ENCODE measurements at regions not wholly inside any gene's neighbourhood (a gene's known extent, or its start where the extent isn't known, plus 50 kb on each side); places are given as distances from the start of the nearest gene placed in this dataset.

GRCh38 chr12:115726691-115727090, 550.8 kb downstream of the MED13L start:
- Histone ChIP-seq H3K4me3 (ENCODE audit: low read length) (no peak overlapping the region), H3K27ac (ENCODE audit: low read length) (no peak overlapping the region), H3K36me3 (ENCODE audit: insufficient read depth, low read depth, low read length) (no peaks in the 10 kb centered on the region), H3K4me1 (ENCODE audit: insufficient read depth, low read length) (no peaks in the 10 kb centered on the region), H3K27me3 (ENCODE audit: insufficient read depth, low read length) (no peaks in the 10 kb centered on the region), H3K9ac (ENCODE audit: low read depth, low read length) (no peak overlapping the region), H3K9me3 (ENCODE audit: insufficient read depth, low read depth, low read length) (no peaks in the 10 kb centered on the region; the same call in 1 of the 2 replicates)

- H3K27ac ChIP-seq (ENCODE audit: low read length) = no peak overlapping the region
- no peaks in the 10 kb centered on the region for H3K36me3 ChIP-seq (ENCODE audit: insufficient read depth, low read depth, low read length)
- H3K9ac ChIP-seq (ENCODE audit: low read depth, low read length) = no peak overlapping the region
- H3K4me3 ChIP-seq (ENCODE audit: low read length) = no peak overlapping the region
- no peaks in the 10 kb centered on the region for H3K27me3 ChIP-seq (ENCODE audit: insufficient read depth, low read length)
- no peaks in the 10 kb centered on the region for H3K4me1 ChIP-seq (ENCODE audit: insufficient read depth, low read length)
- H3K9me3 ChIP-seq (ENCODE audit: insufficient read depth, low read depth, low read length) = no peaks in the 10 kb centered on the region; the same call in 1 of the 2 replicates
These were observed 555.3 kb downstream of the MED13L start for GRCh38 chr12:115722181-115722580.

- H3K36me3 ChIP-seq (ENCODE audit: insufficient read depth, low read depth, low read length) = no peaks in the 10 kb centered on the region
- H3K4me3 ChIP-seq (ENCODE audit: low read length) = no peak overlapping the region
- no peak overlapping the region for H3K9ac ChIP-seq (ENCODE audit: low read depth, low read length)
- no peaks in the 10 kb centered on the region for H3K4me1 ChIP-seq (ENCODE audit: insufficient read depth, low read length)
- H3K27ac ChIP-seq (ENCODE audit: low read length) = no peak overlapping the region
- H3K9me3 ChIP-seq (ENCODE audit: insufficient read depth, low read depth, low read length) = no peaks in the 10 kb centered on the region
- no peaks in the 10 kb centered on the region for H3K27me3 ChIP-seq (ENCODE audit: insufficient read depth, low read length)
These were observed 560.9 kb downstream of the MED13L start for GRCh38 chr12:115716551-115716950.

- H3K4me3 ChIP-seq (ENCODE audit: low read length) = no peak overlapping the region
- no peak overlapping the region for H3K9ac ChIP-seq (ENCODE audit: low read depth, low read length)
- H3K27me3 ChIP-seq (ENCODE audit: insufficient read depth, low read length) = no peaks in the 10 kb centered on the region
- no peaks in the 10 kb centered on the region for H3K4me1 ChIP-seq (ENCODE audit: insufficient read depth, low read length)
- H3K27ac ChIP-seq (ENCODE audit: low read length) = no peak overlapping the region
- no peaks in the 10 kb centered on the region for H3K9me3 ChIP-seq (ENCODE audit: insufficient read depth, low read depth, low read length)
- no peaks in the 10 kb centered on the region for H3K36me3 ChIP-seq (ENCODE audit: insufficient read depth, low read depth, low read length)
These were observed 564.8 kb downstream of the MED13L start for GRCh38 chr12:115712676-115713075.

- H3K4me1 ChIP-seq (ENCODE audit: insufficient read depth, low read length) = no peaks in the 10 kb centered on the region
- no peaks in the 10 kb centered on the region for H3K27me3 ChIP-seq (ENCODE audit: insufficient read depth, low read length)
- no peak overlapping the region for H3K9ac ChIP-seq (ENCODE audit: low read depth, low read length)
- no peaks in the 10 kb centered on the region for H3K36me3 ChIP-seq (ENCODE audit: insufficient read depth, low read depth, low read length)
- H3K4me3 ChIP-seq (ENCODE audit: low read length) = no peak overlapping the region
- H3K27ac ChIP-seq (ENCODE audit: low read length) = no peak overlapping the region
- H3K9me3 ChIP-seq (ENCODE audit: insufficient read depth, low read depth, low read length) = no peaks in the 10 kb centered on the region
These were observed 567.4 kb downstream of the MED13L start for GRCh38 chr12:115710104-115710564.

- Histone ChIP-seq H3K4me1 (ENCODE audit: insufficient read depth, low read length) (no peaks in the 10 kb centered on the region), H3K36me3 (ENCODE audit: insufficient read depth, low read depth, low read length) (no peaks in the 10 kb centered on the region), H3K27ac (ENCODE audit: low read length) (no peak overlapping the region), H3K9me3 (ENCODE audit: insufficient read depth, low read depth, low read length) (no peaks in the 10 kb centered on the region), H3K9ac (ENCODE audit: low read depth, low read length) (no peak overlapping the region), H3K27me3 (ENCODE audit: insufficient read depth, low read length) (no peaks in the 10 kb centered on the region), H3K4me3 (ENCODE audit: low read length) (no peak overlapping the region)
These were observed 567.9 kb downstream of the MED13L start for GRCh38 chr12:115709540-115710011.

- Histone ChIP-seq H3K4me1 (ENCODE audit: insufficient read depth, low read length) (no peaks in the 10 kb centered on the region), H3K9me3 (ENCODE audit: insufficient read depth, low read depth, low read length) (no peaks in the 10 kb centered on the region), H3K27ac (ENCODE audit: low read length) (no peak overlapping the region), H3K4me3 (ENCODE audit: low read length) (no peak overlapping the region), H3K27me3 (ENCODE audit: insufficient read depth, low read length) (no peaks in the 10 kb centered on the region), H3K9ac (ENCODE audit: low read depth, low read length) (no peak overlapping the region), H3K36me3 (ENCODE audit: insufficient read depth, low read depth, low read length) (no peaks in the 10 kb centered on the region)
These were observed 568.7 kb downstream of the MED13L start for GRCh38 chr12:115708801-115709200.

GRCh38 chr12:115700896-115701465, 576.5 kb downstream of the MED13L start:
- no peaks in the 10 kb centered on the region for H3K27me3 ChIP-seq (ENCODE audit: insufficient read depth, low read length)
- no peaks in the 10 kb centered on the region for H3K4me1 ChIP-seq (ENCODE audit: insufficient read depth, low read length)
- no peaks in the 10 kb centered on the region for H3K36me3 ChIP-seq (ENCODE audit: insufficient read depth, low read depth, low read length)
- H3K4me3 ChIP-seq (ENCODE audit: low read length) = no peak overlapping the region
- H3K27ac ChIP-seq (ENCODE audit: low read length) = no peak overlapping the region
- no peaks in the 10 kb centered on the region for H3K9me3 ChIP-seq (ENCODE audit: insufficient read depth, low read depth, low read length)
- no peak overlapping the region for H3K9ac ChIP-seq (ENCODE audit: low read depth, low read length)

GRCh38 chr12:115700081-115700480, 577.4 kb downstream of the MED13L start:
- Histone ChIP-seq H3K9ac (ENCODE audit: low read depth, low read length) (no peak overlapping the region), H3K9me3 (ENCODE audit: insufficient read depth, low read depth, low read length) (no peaks in the 10 kb centered on the region), H3K27me3 (ENCODE audit: insufficient read depth, low read length) (no peaks in the 10 kb centered on the region), H3K36me3 (ENCODE audit: insufficient read depth, low read depth, low read length) (no peaks in the 10 kb centered on the region), H3K27ac (ENCODE audit: low read length) (no peak overlapping the region), H3K4me3 (ENCODE audit: low read length) (no peak overlapping the region), H3K4me1 (ENCODE audit: insufficient read depth, low read length) (no peaks in the 10 kb centered on the region)

- Histone ChIP-seq H3K27me3 (ENCODE audit: insufficient read depth, low read length) (no peaks in the 10 kb centered on the region), H3K36me3 (ENCODE audit: insufficient read depth, low read depth, low read length) (no peaks in the 10 kb centered on the region), H3K9me3 (ENCODE audit: insufficient read depth, low read depth, low read length) (no peaks in the 10 kb centered on the region), H3K27ac (ENCODE audit: low read length) (no peak overlapping the region), H3K4me1 (ENCODE audit: insufficient read depth, low read length) (no peaks in the 10 kb centered on the region), H3K4me3 (ENCODE audit: low read length) (no peak overlapping the region), H3K9ac (ENCODE audit: low read depth, low read length) (no peak overlapping the region)
These were observed 579.2 kb downstream of the MED13L start for GRCh38 chr12:115698257-115698656.

GRCh38 chr12:115697340-115697739, 580.2 kb downstream of the MED13L start:
- Histone ChIP-seq H3K9ac (ENCODE audit: low read depth, low read length) (no peak overlapping the region), H3K4me3 (ENCODE audit: low read length) (no peak overlapping the region), H3K36me3 (ENCODE audit: insufficient read depth, low read depth, low read length) (no peaks in the 10 kb centered on the region), H3K27me3 (ENCODE audit: insufficient read depth, low read length) (no peaks in the 10 kb centered on the region), H3K4me1 (ENCODE audit: insufficient read depth, low read length) (no peaks in the 10 kb centered on the region), H3K27ac (ENCODE audit: low read length) (no peak overlapping the region), H3K9me3 (ENCODE audit: insufficient read depth, low read depth, low read length) (no peaks in the 10 kb centered on the region)

GRCh38 chr12:115694564-115694963, 582.9 kb downstream of the MED13L start:
- H3K4me3 ChIP-seq (ENCODE audit: low read length) = no peak overlapping the region
- H3K4me1 ChIP-seq (ENCODE audit: insufficient read depth, low read length) = no peaks in the 10 kb centered on the region
- no peaks in the 10 kb centered on the region for H3K36me3 ChIP-seq (ENCODE audit: insufficient read depth, low read depth, low read length)
- H3K9ac ChIP-seq (ENCODE audit: low read depth, low read length) = no peak overlapping the region
- no peaks in the 10 kb centered on the region for H3K9me3 ChIP-seq (ENCODE audit: insufficient read depth, low read depth, low read length)
- no peaks in the 10 kb centered on the region for H3K27me3 ChIP-seq (ENCODE audit: insufficient read depth, low read length)
- no peak overlapping the region for H3K27ac ChIP-seq (ENCODE audit: low read length)

Data from iPS-20b (cell line).